ENCODE measurements at regions not wholly inside any gene's neighbourhood (a gene's known extent, or its start where the extent isn't known, plus 50 kb on each side); places are given as distances from the start of the nearest gene placed in this dataset.

- Mint-ChIP-seq H3K9me3 (no peaks in the 10 kb centered on the region), H3K4me1 (ENCODE audit: low read depth in 2 of 2) (no peaks in the 10 kb centered on the region), H3K4me3 (no peak overlapping the region), H3K36me3 (ENCODE audit: insufficient read depth) (no peaks in the 10 kb centered on the region), H3K27ac (no peak overlapping the region), H3K27me3 (peaks cover 60 to 78% of the 10 kb centered on the region in 2 donors)
- ATAC-seq (replicated peaks) (no peak), DNase-seq (no peak)
Measured at GRCh38 chr20:59515013-59515905, 89.1 kb upstream of the PHACTR3 start.

- H3K27ac Mint-ChIP-seq = no peak overlapping the region
- no peaks in the 10 kb centered on the region for H3K4me1 Mint-ChIP-seq (ENCODE audit: low read depth in 2 of 2)
- ATAC-seq (replicated peaks) (no peak), DNase-seq (no peak)
- no peak overlapping the region for H3K4me3 Mint-ChIP-seq
- H3K27me3 Mint-ChIP-seq = peaks cover 66 to 84% of the 10 kb centered on the region in 2 donors
- no peaks in the 10 kb centered on the region for H3K36me3 Mint-ChIP-seq (ENCODE audit: insufficient read depth)
- no peaks in the 10 kb centered on the region for H3K9me3 Mint-ChIP-seq
Measured at GRCh38 chr20:59515906-59516209, 88.5 kb upstream of the PHACTR3 start.

GRCh38 chr20:59518881-59519706 lies 85.2 kb upstream of the PHACTR3 start:
- peaks cover 79 to 94% of the 10 kb centered on the region in 2 donors for H3K27me3 Mint-ChIP-seq
- no peaks in the 10 kb centered on the region for H3K9me3 Mint-ChIP-seq
- no peaks in the 10 kb centered on the region for H3K4me1 Mint-ChIP-seq (ENCODE audit: low read depth in 2 of 2)
- H3K27ac Mint-ChIP-seq = no peak overlapping the region
- peaks cover 4% of the 10 kb centered on the region for H3K36me3 Mint-ChIP-seq (ENCODE audit: insufficient read depth)
- ATAC-seq (replicated peaks) (peak; percentile 45), DNase-seq (peak in 2 of 3 experiments; percentile 19 to 30)
- H3K4me3 Mint-ChIP-seq = no peak overlapping the region

- no peaks in the 10 kb centered on the region for H3K4me1 Mint-ChIP-seq (ENCODE audit: low read depth in 2 of 2)
- peaks cover 80 to 94% of the 10 kb centered on the region in 2 donors for H3K27me3 Mint-ChIP-seq
- no peak overlapping the region for H3K4me3 Mint-ChIP-seq
- ATAC-seq (replicated peaks) (no peak), DNase-seq (no peak)
- H3K36me3 Mint-ChIP-seq (ENCODE audit: insufficient read depth) = peaks cover 4% of the 10 kb centered on the region
- H3K9me3 Mint-ChIP-seq = no peaks in the 10 kb centered on the region
- no peak overlapping the region for H3K27ac Mint-ChIP-seq
Measured at GRCh38 chr20:59519707-59520014, 84.7 kb upstream of the PHACTR3 start.

- Mint-ChIP-seq H3K9me3 (no peaks in the 10 kb centered on the region), H3K36me3 (ENCODE audit: insufficient read depth) (peaks cover 4% of the 10 kb centered on the region), H3K4me3 (no peak overlapping the region), H3K27me3 (peaks cover 80 to 94% of the 10 kb centered on the region in 2 donors), H3K27ac (no peak overlapping the region), H3K4me1 (ENCODE audit: low read depth in 2 of 2) (peaks cover 0 to 3% of the 10 kb centered on the region in 2 donors)
- ATAC-seq (replicated peaks) = no peak
- no peak for DNase-seq
Measured at GRCh38 chr20:59520814-59521213, 83.5 kb upstream of the PHACTR3 start.

- peaks cover 4% of the 10 kb centered on the region for H3K36me3 Mint-ChIP-seq (ENCODE audit: insufficient read depth)
- peaks cover 0 to 3% of the 10 kb centered on the region in 2 donors for H3K4me1 Mint-ChIP-seq (ENCODE audit: low read depth in 2 of 2)
- no peak for DNase-seq
- H3K9me3 Mint-ChIP-seq = no peaks in the 10 kb centered on the region
- peak overlapping the region in 1 of 2 donors; percentile 5 for H3K4me3 Mint-ChIP-seq
- no peak overlapping the region for H3K27ac Mint-ChIP-seq
- ATAC-seq (replicated peaks) = no peak
- H3K27me3 Mint-ChIP-seq = peaks cover 75 to 78% of the 10 kb centered on the region in 2 donors
Measured at GRCh38 chr20:59525500-59526241, 78.7 kb upstream of the PHACTR3 start.

- ATAC-seq (replicated peaks) (no peak), DNase-seq (no peak)
- Mint-ChIP-seq H3K27me3 (peaks cover 67 to 69% of the 10 kb centered on the region in 2 donors), H3K4me1 (ENCODE audit: low read depth in 2 of 2) (peaks cover 0 to 3% of the 10 kb centered on the region in 2 donors), H3K4me3 (no peak overlapping the region), H3K9me3 (no peaks in the 10 kb centered on the region), H3K36me3 (ENCODE audit: insufficient read depth) (peaks cover 4% of the 10 kb centered on the region), H3K27ac (no peak overlapping the region)
Measured at GRCh38 chr20:59526242-59527225, 77.8 kb upstream of the PHACTR3 start.

- H3K4me3 Mint-ChIP-seq = no peak overlapping the region
- no peaks in the 10 kb centered on the region for H3K36me3 Mint-ChIP-seq (ENCODE audit: insufficient read depth)
- DNase-seq (no peak), ATAC-seq (replicated peaks) (no peak)
- peaks cover 32 to 36% of the 10 kb centered on the region in 2 donors for H3K27me3 Mint-ChIP-seq
- no peak overlapping the region for H3K27ac Mint-ChIP-seq
- H3K9me3 Mint-ChIP-seq = no peaks in the 10 kb centered on the region
- no peaks in the 10 kb centered on the region for H3K4me1 Mint-ChIP-seq (ENCODE audit: low read depth in 2 of 2)
Measured at GRCh38 chr20:59530782-59531181, 73.6 kb upstream of the PHACTR3 start.

- no peak for ATAC-seq (replicated peaks)
- no peak for DNase-seq
- Mint-ChIP-seq H3K4me3 (no peak overlapping the region), H3K4me1 (ENCODE audit: low read depth in 2 of 2) (no peaks in the 10 kb centered on the region), H3K36me3 (ENCODE audit: insufficient read depth) (no peaks in the 10 kb centered on the region), H3K27me3 (peaks cover 13 to 27% of the 10 kb centered on the region in 2 donors), H3K9me3 (peaks cover 5 to 7% of the 10 kb centered on the region in 2 donors), H3K27ac (no peak overlapping the region)
Measured at GRCh38 chr20:59537991-59538390, 66.3 kb upstream of the PHACTR3 start.

GRCh38 chr20:59547596-59547995 lies 56.7 kb upstream of the PHACTR3 start:
- peaks cover 36 to 60% of the 10 kb centered on the region in 2 donors for H3K27me3 Mint-ChIP-seq
- no peak overlapping the region for H3K4me3 Mint-ChIP-seq
- H3K27ac Mint-ChIP-seq = no peak overlapping the region
- H3K4me1 Mint-ChIP-seq (ENCODE audit: low read depth in 2 of 2) = no peaks in the 10 kb centered on the region
- H3K9me3 Mint-ChIP-seq = no peaks in the 10 kb centered on the region
- H3K36me3 Mint-ChIP-seq (ENCODE audit: insufficient read depth) = no peaks in the 10 kb centered on the region
- DNase-seq (no peak), ATAC-seq (replicated peaks) (no peak)

Measured in effector memory CD8-positive, alpha-beta T cell (primary cell).